ENCODE measurements at regions not wholly inside any gene's neighbourhood (a gene's known extent, or its start where the extent isn't known, plus 50 kb on each side); places are given as distances from the start of the nearest gene placed in this dataset.

GRCh38 chr5:125833398-125833797 lies 589.8 kb upstream of the GRAMD2B start:
- Histone ChIP-seq H3K4me3 (ENCODE audit: insufficient read length, low read depth) (no peak overlapping the region), H3K27me3 (ENCODE audit: insufficient read depth, insufficient read length) (no peaks in the 10 kb centered on the region), H3K9ac (ENCODE audit: insufficient read length, low read depth) (no peak overlapping the region), H3K9me3 (ENCODE audit: insufficient read depth, low read length) (0 out of 2 replicates have a peak, but pooled peaks cover 5% of the 10 kb centered on the region), H3K36me3 (ENCODE audit: insufficient read depth, insufficient read length, low read length) (no peaks in the 10 kb centered on the region), H3K4me1 (ENCODE audit: insufficient read depth, insufficient read length) (no peaks in the 10 kb centered on the region)
- DNase-seq (ENCODE audit: low read depth, low spot score), result no peak
- no peak for TF ChIP-seq SUZ12 (IDR thresholded peaks at IDR 0.05; ENCODE audit: extremely low read depth, insufficient read depth, insufficient read length)
- no peak for TF ChIP-seq ZNF274 (IDR thresholded peaks at IDR 0.05; ENCODE audit: low read depth, low read length)
- TF ChIP-seq YY1 (IDR thresholded peaks at IDR 0.05; ENCODE audit: insufficient read depth, insufficient read length), result no peak

DNA sequence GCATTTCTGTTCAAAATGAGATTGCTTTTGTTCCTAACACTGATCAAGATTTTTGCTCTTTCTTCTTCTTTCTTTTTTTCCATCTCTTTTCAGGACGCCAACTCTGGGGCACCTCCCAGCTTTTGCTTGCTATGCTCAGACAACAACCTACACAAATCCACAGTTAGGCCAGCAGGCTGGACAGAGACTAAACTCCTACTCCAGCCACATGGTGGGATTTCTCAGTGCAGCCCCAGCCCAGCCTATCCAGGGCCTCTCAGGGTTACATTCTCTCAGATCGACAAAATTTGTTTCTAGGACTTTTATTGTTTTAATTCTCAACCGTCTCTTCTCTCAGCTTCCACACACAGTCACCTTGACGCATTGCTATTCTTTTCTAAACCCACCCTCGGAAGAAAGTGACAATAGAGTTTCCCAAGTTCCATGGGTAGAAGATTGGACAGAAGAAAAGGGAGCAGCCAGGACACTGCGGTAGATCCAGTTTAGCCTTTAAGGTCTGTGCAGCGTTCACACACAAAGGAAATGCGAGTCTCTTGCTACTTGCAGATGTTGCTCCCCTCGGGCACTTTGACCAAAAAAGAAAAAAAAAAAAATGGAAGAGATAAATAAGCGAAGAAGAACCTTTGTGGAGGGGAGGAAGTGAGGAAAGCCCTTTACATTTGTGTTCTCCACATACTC lies 588.6 kb upstream of the GRAMD2B start:
- Histone ChIP-seq H3K9me3 (ENCODE audit: insufficient read depth, low read length) (0 out of 2 replicates have a peak, but pooled peaks cover 5% of the 10 kb centered on the region), H3K36me3 (ENCODE audit: insufficient read depth, insufficient read length, low read length) (no peaks in the 10 kb centered on the region), H3K9ac (ENCODE audit: insufficient read length, low read depth) (no peak overlapping the region), H3K27me3 (ENCODE audit: insufficient read depth, insufficient read length) (no peaks in the 10 kb centered on the region), H3K4me3 (ENCODE audit: insufficient read length, low read depth) (no peak overlapping the region), H3K4me1 (ENCODE audit: insufficient read depth, insufficient read length) (no peaks in the 10 kb centered on the region)
- no peak for TF ChIP-seq SUZ12 (IDR thresholded peaks at IDR 0.05; ENCODE audit: extremely low read depth, insufficient read depth, insufficient read length)
- TF ChIP-seq YY1 (IDR thresholded peaks at IDR 0.05; ENCODE audit: insufficient read depth, insufficient read length), result no peak
- no peak for TF ChIP-seq ZNF274 (IDR thresholded peaks at IDR 0.05; ENCODE audit: low read depth, low read length)
- no peak for DNase-seq (ENCODE audit: low read depth, low spot score)

DNA sequence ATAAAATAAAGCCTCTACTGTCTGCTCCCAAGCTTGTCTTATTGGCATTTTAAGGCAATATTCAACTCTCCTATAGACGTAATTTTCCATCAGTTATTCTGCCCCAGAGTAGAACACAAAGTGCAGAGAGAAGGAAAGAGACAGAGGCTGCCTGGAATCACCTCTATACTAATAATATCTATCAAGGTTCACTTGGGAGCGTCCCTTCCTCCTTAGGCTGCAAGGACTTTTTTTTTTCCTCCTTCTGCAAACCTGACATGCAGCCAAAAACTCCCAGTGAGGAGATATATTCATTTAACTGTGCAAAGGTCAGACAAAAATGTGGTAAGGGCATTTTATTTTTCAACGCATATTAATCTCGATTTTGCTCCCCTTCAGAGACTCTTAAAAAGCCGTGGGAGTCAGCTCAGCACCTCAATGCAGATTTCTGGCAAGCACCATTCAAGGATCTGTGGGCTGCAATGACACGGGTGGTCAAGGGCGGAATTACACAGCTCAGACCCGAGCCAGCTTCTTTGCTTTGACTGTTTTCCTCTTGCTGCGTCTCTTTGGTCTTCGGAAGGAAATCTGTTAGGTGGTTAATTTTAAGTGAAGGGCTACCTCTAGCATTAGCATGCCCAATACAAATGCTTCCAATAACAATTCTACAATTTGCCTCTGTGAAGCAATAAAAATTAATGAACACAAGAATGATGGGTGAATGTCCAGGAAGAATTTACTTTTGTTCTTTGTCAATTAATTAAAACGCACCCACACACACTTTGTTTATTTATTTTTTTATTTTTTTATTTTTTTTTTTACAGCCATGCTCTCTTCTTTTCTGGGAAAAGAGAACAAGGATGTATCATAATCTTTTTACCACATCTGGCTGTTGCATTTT lies 587.7 kb upstream of the GRAMD2B start:
- no peaks in the 10 kb centered on the region for H3K27me3 ChIP-seq (ENCODE audit: insufficient read depth, insufficient read length)
- peak; percentile 28 for DNase-seq (ENCODE audit: low read depth, low spot score)
- H3K4me3 ChIP-seq (ENCODE audit: insufficient read length, low read depth), result no peak overlapping the region
- H3K36me3 ChIP-seq (ENCODE audit: insufficient read depth, insufficient read length, low read length), result no peaks in the 10 kb centered on the region
- no peak overlapping the region for H3K9ac ChIP-seq (ENCODE audit: insufficient read length, low read depth)
- H3K4me1 ChIP-seq (ENCODE audit: insufficient read depth, insufficient read length), result no peaks in the 10 kb centered on the region
- TF ChIP-seq SUZ12 (IDR thresholded peaks at IDR 0.05; ENCODE audit: extremely low read depth, insufficient read depth, insufficient read length) (no peak), YY1 (IDR thresholded peaks at IDR 0.05; ENCODE audit: insufficient read depth, insufficient read length) (no peak), ZNF274 (IDR thresholded peaks at IDR 0.05; ENCODE audit: low read depth, low read length) (no peak)
- H3K9me3 ChIP-seq (ENCODE audit: insufficient read depth, low read length), result 0 out of 2 replicates have a peak, but pooled peaks cover 4% of the 10 kb centered on the region

DNA sequence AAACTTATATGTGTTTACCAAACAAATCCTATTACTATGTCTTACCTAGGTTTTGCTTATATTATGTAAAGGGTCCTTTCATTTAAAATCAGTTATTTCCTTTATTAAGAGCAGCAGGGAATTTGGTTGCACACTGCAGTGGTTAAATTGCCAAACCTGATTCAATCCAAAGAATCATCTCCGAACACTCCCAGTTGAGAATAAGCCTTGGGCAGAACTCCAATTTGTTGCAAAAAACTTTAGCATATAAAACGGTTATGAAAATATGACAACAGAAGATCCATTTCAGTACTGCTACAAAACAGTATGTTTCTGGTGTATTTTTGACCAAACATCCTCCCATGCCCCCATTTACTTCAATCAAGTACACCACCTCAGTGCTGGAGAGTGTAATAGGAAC lies 587.0 kb upstream of the GRAMD2B start:
- Histone ChIP-seq H3K36me3 (ENCODE audit: insufficient read depth, insufficient read length, low read length) (no peaks in the 10 kb centered on the region), H3K4me1 (ENCODE audit: insufficient read depth, insufficient read length) (no peaks in the 10 kb centered on the region), H3K4me3 (ENCODE audit: insufficient read length, low read depth) (no peak overlapping the region), H3K9ac (ENCODE audit: insufficient read length, low read depth) (no peak overlapping the region), H3K27me3 (ENCODE audit: insufficient read depth, insufficient read length) (no peaks in the 10 kb centered on the region), H3K9me3 (ENCODE audit: insufficient read depth, low read length) (no peaks in the 10 kb centered on the region)
- DNase-seq (ENCODE audit: low read depth, low spot score), result no peak
- no peak for TF ChIP-seq ZNF274 (IDR thresholded peaks at IDR 0.05; ENCODE audit: low read depth, low read length)
- TF ChIP-seq YY1 (IDR thresholded peaks at IDR 0.05; ENCODE audit: insufficient read depth, insufficient read length), result no peak
- no peak for TF ChIP-seq SUZ12 (IDR thresholded peaks at IDR 0.05; ENCODE audit: extremely low read depth, insufficient read depth, insufficient read length)

- H3K9me3 ChIP-seq (ENCODE audit: insufficient read depth, low read length), result no peaks in the 10 kb centered on the region
- H3K4me3 ChIP-seq (ENCODE audit: insufficient read length, low read depth), result no peak overlapping the region
- no peak overlapping the region for H3K9ac ChIP-seq (ENCODE audit: insufficient read length, low read depth)
- no peak for DNase-seq (ENCODE audit: low read depth, low spot score)
- no peaks in the 10 kb centered on the region for H3K36me3 ChIP-seq (ENCODE audit: insufficient read depth, insufficient read length, low read length)
- TF ChIP-seq YY1 (IDR thresholded peaks at IDR 0.05; ENCODE audit: insufficient read depth, insufficient read length), result no peak
- TF ChIP-seq SUZ12 (IDR thresholded peaks at IDR 0.05; ENCODE audit: extremely low read depth, insufficient read depth, insufficient read length), result no peak
- TF ChIP-seq ZNF274 (IDR thresholded peaks at IDR 0.05; ENCODE audit: low read depth, low read length), result no peak
- H3K27me3 ChIP-seq (ENCODE audit: insufficient read depth, insufficient read length), result no peaks in the 10 kb centered on the region
- H3K4me1 ChIP-seq (ENCODE audit: insufficient read depth, insufficient read length), result no peaks in the 10 kb centered on the region
Measured at GRCh38 chr5:125837866-125838265, 585.3 kb upstream of the GRAMD2B start.

GRCh38 chr5:125847561-125847960 lies 575.6 kb upstream of the GRAMD2B start:
- TF ChIP-seq SUZ12 (IDR thresholded peaks at IDR 0.05; ENCODE audit: extremely low read depth, insufficient read depth, insufficient read length) (no peak), ZNF274 (IDR thresholded peaks at IDR 0.05; ENCODE audit: low read depth, low read length) (no peak), YY1 (IDR thresholded peaks at IDR 0.05; ENCODE audit: insufficient read depth, insufficient read length) (no peak)
- H3K27me3 ChIP-seq (ENCODE audit: insufficient read depth, insufficient read length), result no peaks in the 10 kb centered on the region
- H3K9ac ChIP-seq (ENCODE audit: insufficient read length, low read depth), result no peak overlapping the region
- no peak for DNase-seq (ENCODE audit: low read depth, low spot score)
- H3K36me3 ChIP-seq (ENCODE audit: insufficient read depth, insufficient read length, low read length), result no peaks in the 10 kb centered on the region
- H3K4me1 ChIP-seq (ENCODE audit: insufficient read depth, insufficient read length), result no peaks in the 10 kb centered on the region
- H3K9me3 ChIP-seq (ENCODE audit: insufficient read depth, low read length), result no peaks in the 10 kb centered on the region
- no peak overlapping the region for H3K4me3 ChIP-seq (ENCODE audit: insufficient read length, low read depth)

DNA sequence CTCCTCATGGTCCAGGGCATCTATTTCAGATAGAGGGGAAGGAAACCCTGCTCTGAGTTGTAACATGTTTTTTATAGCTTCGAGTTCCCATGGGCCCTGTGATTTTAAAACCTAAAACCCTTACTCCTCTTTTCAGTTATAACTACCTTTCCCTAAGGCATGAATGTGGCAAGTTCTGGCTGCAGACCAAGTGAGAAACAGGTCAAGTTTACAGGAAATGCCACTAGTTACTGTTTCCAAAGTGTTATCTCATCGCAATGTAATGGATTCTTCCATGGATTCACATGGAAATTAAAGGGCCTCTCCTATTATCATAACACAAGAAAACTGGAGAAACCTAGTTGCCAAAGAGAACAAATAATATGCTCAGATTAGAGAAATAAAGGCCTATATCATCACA lies 574.5 kb upstream of the GRAMD2B start:
- Histone ChIP-seq H3K4me3 (ENCODE audit: insufficient read length, low read depth) (no peak overlapping the region), H3K36me3 (ENCODE audit: insufficient read depth, insufficient read length, low read length) (no peaks in the 10 kb centered on the region), H3K9ac (ENCODE audit: insufficient read length, low read depth) (no peak overlapping the region), H3K4me1 (ENCODE audit: insufficient read depth, insufficient read length) (no peaks in the 10 kb centered on the region), H3K27me3 (ENCODE audit: insufficient read depth, insufficient read length) (no peaks in the 10 kb centered on the region), H3K9me3 (ENCODE audit: insufficient read depth, low read length) (no peaks in the 10 kb centered on the region)
- no peak for DNase-seq (ENCODE audit: low read depth, low spot score)
- no peak for TF ChIP-seq ZNF274 (IDR thresholded peaks at IDR 0.05; ENCODE audit: low read depth, low read length)
- TF ChIP-seq YY1 (IDR thresholded peaks at IDR 0.05; ENCODE audit: insufficient read depth, insufficient read length), result no peak
- no peak for TF ChIP-seq SUZ12 (IDR thresholded peaks at IDR 0.05; ENCODE audit: extremely low read depth, insufficient read depth, insufficient read length)
